ENCODE measurements at regions not wholly inside any gene's neighbourhood (a gene's known extent, or its start where the extent isn't known, plus 50 kb on each side); places are given as distances from the start of the nearest gene placed in this dataset.

DNA sequence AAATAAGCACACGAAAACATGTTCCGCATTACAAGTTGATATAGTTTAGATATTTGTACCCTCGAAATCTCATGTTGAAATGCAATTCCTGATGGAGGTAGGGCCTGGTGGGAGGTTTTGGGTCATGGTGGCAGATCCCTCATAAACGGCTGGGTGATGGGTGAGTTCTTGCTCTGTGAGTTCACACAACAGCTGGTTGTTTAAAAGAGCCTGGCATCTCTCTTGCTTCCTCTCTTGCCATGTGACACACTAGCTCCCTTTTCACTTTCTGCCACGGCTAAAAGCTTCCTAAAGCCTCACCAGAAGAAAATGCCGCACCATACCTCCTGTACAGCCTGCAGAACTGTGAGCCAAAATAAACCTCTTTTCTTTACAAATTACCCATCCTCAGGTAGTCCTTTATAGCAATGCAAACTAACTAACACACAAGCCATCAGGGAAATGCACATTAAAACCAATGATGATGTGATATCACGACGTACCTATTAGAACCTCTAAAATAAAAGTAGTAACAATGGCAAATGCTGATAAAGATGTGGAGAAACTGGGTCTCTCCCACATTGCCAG lies 188.5 kb downstream of the ANAPC1 start:
- TF ChIP-seq, protein P1, sequence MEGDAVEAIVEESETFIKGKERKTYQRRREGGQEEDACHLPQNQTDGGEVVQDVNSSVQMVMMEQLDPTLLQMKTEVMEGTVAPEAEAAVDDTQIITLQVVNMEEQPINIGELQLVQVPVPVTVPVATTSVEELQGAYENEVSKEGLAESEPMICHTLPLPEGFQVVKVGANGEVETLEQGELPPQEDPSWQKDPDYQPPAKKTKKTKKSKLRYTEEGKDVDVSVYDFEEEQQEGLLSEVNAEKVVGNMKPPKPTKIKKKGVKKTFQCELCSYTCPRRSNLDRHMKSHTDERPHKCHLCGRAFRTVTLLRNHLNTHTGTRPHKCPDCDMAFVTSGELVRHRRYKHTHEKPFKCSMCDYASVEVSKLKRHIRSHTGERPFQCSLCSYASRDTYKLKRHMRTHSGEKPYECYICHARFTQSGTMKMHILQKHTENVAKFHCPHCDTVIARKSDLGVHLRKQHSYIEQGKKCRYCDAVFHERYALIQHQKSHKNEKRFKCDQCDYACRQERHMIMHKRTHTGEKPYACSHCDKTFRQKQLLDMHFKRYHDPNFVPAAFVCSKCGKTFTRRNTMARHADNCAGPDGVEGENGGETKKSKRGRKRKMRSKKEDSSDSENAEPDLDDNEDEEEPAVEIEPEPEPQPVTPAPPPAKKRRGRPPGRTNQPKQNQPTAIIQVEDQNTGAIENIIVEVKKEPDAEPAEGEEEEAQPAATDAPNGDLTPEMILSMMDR (IDR thresholded peaks at IDR 0.05): no peak
- DNase-seq: no peak
- peaks cover 6% of the 10 kb centered on the region for H3K9me3 Mint-ChIP-seq
- no peaks in the 10 kb centered on the region; the same call in 1 of the 2 replicates for H3K27me3 Mint-ChIP-seq (ENCODE audit: insufficient read depth)
- peaks cover 10% of the 10 kb centered on the region for H3K36me3 Mint-ChIP-seq (ENCODE audit: low read depth)
- no peak overlapping the region for H3K4me3 Mint-ChIP-seq
- H3K27ac Mint-ChIP-seq: peak overlapping the region; percentile 51; the same call in 1 of the 2 replicates
- H3K4me1 Mint-ChIP-seq (ENCODE audit: low read depth): peaks cover 40% of the 10 kb centered on the region

DNA sequence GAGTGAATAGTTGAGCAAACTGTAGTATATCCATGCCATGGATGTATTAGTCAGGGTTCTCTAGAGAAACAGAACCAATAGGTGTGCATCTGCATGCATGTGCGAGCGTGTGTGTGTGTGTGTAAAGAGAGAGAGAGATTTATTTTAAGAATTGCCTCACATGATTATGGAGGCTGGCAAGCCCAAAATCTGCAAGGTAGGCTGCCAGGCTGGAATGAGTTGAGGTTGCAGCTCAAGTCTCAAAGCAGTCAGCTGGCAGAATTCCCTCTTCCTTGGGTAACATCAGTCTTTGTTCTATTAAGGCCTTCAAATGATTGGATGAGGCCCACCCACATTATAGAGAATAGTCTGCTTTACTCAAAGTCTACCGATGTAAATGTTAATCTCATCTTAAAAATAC lies 187.8 kb downstream of the ANAPC1 start:
- peaks cover 6% of the 10 kb centered on the region for H3K9me3 Mint-ChIP-seq
- no peak overlapping the region for H3K27ac Mint-ChIP-seq
- H3K27me3 Mint-ChIP-seq (ENCODE audit: insufficient read depth): no peaks in the 10 kb centered on the region; the same call in 1 of the 2 replicates
- TF ChIP-seq, protein P1 (IDR thresholded peaks at IDR 0.05): no peak
- H3K4me3 Mint-ChIP-seq: no peak overlapping the region
- peaks cover 44% of the 10 kb centered on the region for H3K4me1 Mint-ChIP-seq (ENCODE audit: low read depth)
- no peak for DNase-seq
- peaks cover 10% of the 10 kb centered on the region for H3K36me3 Mint-ChIP-seq (ENCODE audit: low read depth)

DNA sequence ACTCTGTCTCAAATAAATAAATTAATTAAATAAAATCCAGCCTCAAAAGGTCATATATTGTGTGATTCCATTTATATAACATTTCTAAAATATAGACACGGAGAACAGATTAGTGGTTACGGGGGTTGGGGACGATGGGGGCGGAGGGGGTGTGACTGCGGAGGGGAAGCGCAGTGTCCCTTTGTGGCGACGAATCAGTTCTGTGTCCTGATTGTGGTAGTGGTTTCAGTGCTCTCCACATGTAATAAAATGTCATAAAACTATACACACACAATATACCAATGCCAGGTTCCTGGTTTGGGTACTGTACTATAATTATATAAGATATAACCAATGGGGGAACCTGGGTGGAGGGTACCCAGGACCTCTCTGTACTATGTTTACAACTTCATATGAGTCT lies 186.4 kb downstream of the ANAPC1 start:
- DNase-seq: no peak
- H3K27ac Mint-ChIP-seq: peak overlapping the region; percentile 16; the same call in 1 of the 2 replicates

DNA sequence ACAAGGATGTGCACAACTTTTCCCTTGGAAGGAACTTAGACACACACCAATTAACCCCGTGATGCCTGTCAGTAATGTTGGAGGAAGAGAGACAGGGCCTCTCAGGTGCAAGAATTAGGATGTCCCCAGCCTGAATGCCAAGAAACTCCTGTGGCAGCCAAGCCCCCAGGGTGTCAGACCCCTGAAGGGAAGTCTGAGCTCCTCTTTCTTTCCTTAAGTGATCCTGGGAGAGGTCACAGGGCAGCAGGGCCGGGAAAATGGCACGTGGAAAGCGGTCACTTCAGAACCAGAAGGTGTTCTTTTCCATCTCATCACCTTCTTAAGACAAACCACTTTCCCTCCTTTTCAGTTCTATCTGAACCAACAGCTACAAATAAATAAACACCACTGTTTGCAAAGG lies 185.9 kb downstream of the ANAPC1 start:
- peak overlapping the region; percentile 16 for H3K27ac Mint-ChIP-seq
- peaks cover 59% of the 10 kb centered on the region for H3K4me1 Mint-ChIP-seq (ENCODE audit: low read depth)
- no peak overlapping the region for H3K4me3 Mint-ChIP-seq
- TF ChIP-seq, protein P1 (IDR thresholded peaks at IDR 0.05): no peak
- H3K27me3 Mint-ChIP-seq (ENCODE audit: insufficient read depth): peaks cover 1% of the 10 kb centered on the region; the same call in 1 of the 2 replicates
- no peak for DNase-seq
- H3K36me3 Mint-ChIP-seq (ENCODE audit: low read depth): peaks cover 10% of the 10 kb centered on the region
- peaks cover 6% of the 10 kb centered on the region for H3K9me3 Mint-ChIP-seq

More for the DNA sequence above, 186.4 kb downstream of the ANAPC1 start:
- no peak overlapping the region for H3K4me3 Mint-ChIP-seq
- H3K36me3 Mint-ChIP-seq (ENCODE audit: low read depth): peaks cover 10% of the 10 kb centered on the region
- H3K27me3 Mint-ChIP-seq (ENCODE audit: insufficient read depth): no peaks in the 10 kb centered on the region; the same call in 1 of the 2 replicates
- TF ChIP-seq, protein P1 (IDR thresholded peaks at IDR 0.05): no peak
- H3K4me1 Mint-ChIP-seq (ENCODE audit: low read depth): peaks cover 58% of the 10 kb centered on the region
- H3K9me3 Mint-ChIP-seq: peaks cover 6% of the 10 kb centered on the region

DNA sequence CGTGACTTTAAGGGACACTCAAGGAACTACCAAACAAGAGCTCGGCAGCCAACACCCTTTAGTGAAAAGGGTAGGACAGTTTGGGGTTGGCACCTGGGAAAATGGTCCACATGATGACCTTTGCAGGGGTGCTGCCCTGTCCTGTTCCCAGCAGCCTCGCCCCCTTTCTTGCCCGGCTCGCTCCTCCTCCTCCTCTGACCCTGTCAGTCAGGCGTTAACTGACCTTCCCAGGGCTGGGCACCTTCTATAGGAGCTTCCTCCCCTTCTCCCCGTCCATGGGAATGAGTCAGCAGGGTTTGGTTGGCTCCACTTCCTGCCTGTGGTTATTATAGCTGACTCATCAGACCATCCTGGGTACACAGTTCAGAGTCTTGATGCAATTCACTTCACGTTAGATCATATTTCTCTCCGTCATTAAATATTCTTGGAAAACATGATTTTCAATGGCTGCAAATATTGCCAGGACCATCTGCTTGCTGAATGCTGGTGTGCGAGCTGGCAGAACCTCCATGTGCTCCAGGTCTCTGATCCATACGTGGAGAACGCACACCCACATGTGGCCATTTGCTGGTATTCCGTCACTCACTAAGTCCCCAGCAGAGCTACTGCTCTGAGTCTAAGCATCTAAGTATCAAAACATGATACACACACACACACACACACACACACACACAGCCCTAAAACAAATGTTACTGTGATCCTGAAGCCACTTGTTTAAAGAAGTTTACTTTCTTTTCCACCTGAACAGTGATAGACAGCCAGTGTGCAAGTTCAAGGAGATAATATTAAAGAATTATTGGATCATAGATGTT lies 185.0 kb downstream of the ANAPC1 start:
- peaks cover 57% of the 10 kb centered on the region for H3K4me1 Mint-ChIP-seq (ENCODE audit: low read depth)
- peaks cover 6% of the 10 kb centered on the region for H3K9me3 Mint-ChIP-seq
- peak; percentile 98 for DNase-seq
- H3K27me3 Mint-ChIP-seq (ENCODE audit: insufficient read depth): peaks cover 1% of the 10 kb centered on the region; the same call in 1 of the 2 replicates
- TF ChIP-seq, protein P1 (IDR thresholded peaks at IDR 0.05): peak; percentile 43; the same call in 1 of the 2 replicates
- H3K4me3 Mint-ChIP-seq: peak overlapping the region; percentile 80
- peaks cover 10% of the 10 kb centered on the region for H3K36me3 Mint-ChIP-seq (ENCODE audit: low read depth)
- H3K27ac Mint-ChIP-seq: peak overlapping the region; percentile 91
